Smooth muscle cell (in vitro differentiated cells): ENCODE measurements at regions not wholly inside any gene's neighbourhood (a gene's known extent, or its start where the extent isn't known, plus 50 kb on each side); places are given as distances from the start of the nearest gene placed in this dataset.

Source experiments
- DNase-seq: peaks from one replicate; lab custom pipeline; 2025; ENCODE audit not compliant: unreplicated experiment; lab: John Stamatoyannopoulos, UW
- H2AFZ ChIP-seq: fragments of 200-600 bp; sonication (generic); 2 replicates; pipeline ENCODE4 v1.6.0; 2016; ENCODE audit warnings: antibody characterized with exemption, low read depth, mild to moderate bottlenecking
- H3F3A ChIP-seq: fragments of 200-600 bp; sonication (generic); 2 replicates; pipeline ENCODE4 v1.6.0; 2017; ENCODE audit warnings: antibody characterized with exemption, low read depth
- H3K27ac ChIP-seq: fragments of 200-600 bp; sonication (generic); 2 replicates; pipeline ENCODE4 v1.5.1; 2016; ENCODE audit warnings: low read depth, mild to moderate bottlenecking
- H3K27me3 ChIP-seq: fragments of 200-600 bp; sonication (generic); 2 replicates; pipeline ENCODE4 v1.6.1; 2016; ENCODE audit warnings: low read depth, mild to moderate bottlenecking
- H3K36me3 ChIP-seq: fragments of 200-600 bp; sonication (generic); 2 replicates; pipeline ENCODE4 v1.5.1; 2016; ENCODE audit warnings: low read depth
- H3K4me1 ChIP-seq: fragments of 200-600 bp; sonication (generic); 2 replicates; pipeline ENCODE4 v1.5.1; 2016; ENCODE audit warnings: low read depth
- H3K4me2 ChIP-seq: fragments of 200-600 bp; sonication (generic); 2 replicates; pipeline ENCODE4 v1.6.0; 2016; ENCODE audit warnings: mild to moderate bottlenecking
- H3K4me3 ChIP-seq: fragments of 200-600 bp; sonication (generic); 2 replicates; pipeline ENCODE4 v1.5.1; 2016; ENCODE audit warnings: mild to moderate bottlenecking
- H3K79me2 ChIP-seq: fragments of 200-600 bp; sonication (generic); 2 replicates; pipeline ENCODE4 v1.6.0; 2016; ENCODE audit warnings: low read depth, mild to moderate bottlenecking
- H3K9ac ChIP-seq: fragments of 200-600 bp; sonication (generic); 2 replicates; pipeline ENCODE4 v1.6.0; 2016; ENCODE audit warnings: low read depth
- H3K9me3 ChIP-seq: fragments of 200-600 bp; sonication (generic); replicated peaks from 2 replicates; pipeline ENCODE4 v1.5.1; 2016; ENCODE audit warnings: low read depth
- H4K20me1 ChIP-seq: fragments of 200-600 bp; sonication (generic); 2 replicates; pipeline ENCODE4 v1.6.0; 2016; ENCODE audit warnings: low read depth
- WGBS: methylation state at CpG from one replicate; pipeline ENCODE4 v1.1.7; 2016; ENCODE audit warnings: low lambda C conversion rate; 5-methylcytosine and 5-hydroxymethylcytosine counted together
- TF ChIP-seq, protein P1 (sequence below): fragments of 200-600 bp; sonication (generic); IDR thresholded peaks from 2 replicates; pipeline ENCODE4 v1.5.1; 2017; ENCODE audit warnings: borderline replicate concordance, mild to moderate bottlenecking, antibody characterized with exemption; ENCODE audit not compliant: insufficient read depth, poor library complexity, severe bottlenecking

DNA sequence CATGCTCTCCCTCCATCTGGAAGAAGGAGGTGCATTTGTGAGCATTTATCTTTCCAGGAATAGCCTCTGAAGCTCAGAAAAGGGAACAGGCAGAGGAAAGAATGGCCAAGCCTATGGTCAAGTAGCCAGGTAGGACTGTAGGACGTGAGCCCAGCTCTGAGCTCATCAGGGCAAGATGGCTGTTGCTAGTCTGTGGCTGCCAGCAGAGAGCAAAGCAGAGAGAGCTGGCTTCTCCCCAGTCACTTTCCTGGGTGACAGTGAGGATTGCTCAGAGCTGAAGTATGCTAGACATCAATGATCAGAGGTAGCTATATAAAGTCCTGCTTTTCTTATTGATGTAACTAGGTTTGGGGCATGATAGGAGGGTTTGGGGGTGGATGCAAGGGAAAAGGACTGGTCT lies 146.1 kb upstream of the SLC24A5 start:
- Histone ChIP-seq H3K27ac (no peak overlapping the region), H3K36me3 (no peaks in the 10 kb centered on the region), H3K9ac (no peak overlapping the region), H3F3A (no peaks in the 10 kb centered on the region), H3K79me2 (no peaks in the 10 kb centered on the region), H3K4me3 (no peak overlapping the region), H3K27me3 (no peaks in the 10 kb centered on the region), H4K20me1 (no peaks in the 10 kb centered on the region), H3K4me2 (no peak overlapping the region), H3K4me1 (peaks cover 10% of the 10 kb centered on the region), H2AFZ (no peak overlapping the region), H3K9me3 (peaks cover 4% of the 10 kb centered on the region)
- DNase-seq, result no peak
- 81% methylated on average over 1 of the region's 1 CpG for WGBS
- TF ChIP-seq, protein P1, sequence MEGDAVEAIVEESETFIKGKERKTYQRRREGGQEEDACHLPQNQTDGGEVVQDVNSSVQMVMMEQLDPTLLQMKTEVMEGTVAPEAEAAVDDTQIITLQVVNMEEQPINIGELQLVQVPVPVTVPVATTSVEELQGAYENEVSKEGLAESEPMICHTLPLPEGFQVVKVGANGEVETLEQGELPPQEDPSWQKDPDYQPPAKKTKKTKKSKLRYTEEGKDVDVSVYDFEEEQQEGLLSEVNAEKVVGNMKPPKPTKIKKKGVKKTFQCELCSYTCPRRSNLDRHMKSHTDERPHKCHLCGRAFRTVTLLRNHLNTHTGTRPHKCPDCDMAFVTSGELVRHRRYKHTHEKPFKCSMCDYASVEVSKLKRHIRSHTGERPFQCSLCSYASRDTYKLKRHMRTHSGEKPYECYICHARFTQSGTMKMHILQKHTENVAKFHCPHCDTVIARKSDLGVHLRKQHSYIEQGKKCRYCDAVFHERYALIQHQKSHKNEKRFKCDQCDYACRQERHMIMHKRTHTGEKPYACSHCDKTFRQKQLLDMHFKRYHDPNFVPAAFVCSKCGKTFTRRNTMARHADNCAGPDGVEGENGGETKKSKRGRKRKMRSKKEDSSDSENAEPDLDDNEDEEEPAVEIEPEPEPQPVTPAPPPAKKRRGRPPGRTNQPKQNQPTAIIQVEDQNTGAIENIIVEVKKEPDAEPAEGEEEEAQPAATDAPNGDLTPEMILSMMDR, result no peak

DNA sequence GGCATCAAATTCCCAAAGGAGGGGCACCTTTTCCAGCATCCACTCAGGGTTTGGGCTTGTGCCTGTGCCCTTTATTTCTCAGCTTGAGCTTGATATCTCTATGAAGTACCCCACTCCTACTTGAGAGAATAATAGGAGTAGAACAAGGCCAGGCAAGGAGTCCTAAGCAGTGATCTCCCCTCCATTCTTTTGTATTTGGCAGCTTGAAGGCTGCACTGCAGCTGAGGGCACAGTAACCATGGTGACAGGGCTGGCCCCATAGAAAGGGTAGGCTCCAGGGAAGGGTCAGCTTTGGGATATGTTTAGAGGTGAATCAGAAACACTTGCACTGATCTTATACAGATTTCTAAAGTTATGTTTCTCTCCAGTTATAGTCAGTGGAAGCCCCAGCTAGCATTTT lies 145.4 kb upstream of the SLC24A5 start:
- H3K9ac ChIP-seq, result no peak overlapping the region
- TF ChIP-seq, protein P1, result no peak
- no peaks in the 10 kb centered on the region for H3K27me3 ChIP-seq
- H3K4me3 ChIP-seq, result no peak overlapping the region
- no peaks in the 10 kb centered on the region for H4K20me1 ChIP-seq
- peaks cover 10% of the 10 kb centered on the region for H3K4me1 ChIP-seq
- no peak overlapping the region for H2AFZ ChIP-seq
- no peak overlapping the region for H3K27ac ChIP-seq
- H3F3A ChIP-seq, result no peaks in the 10 kb centered on the region
- H3K79me2 ChIP-seq, result no peaks in the 10 kb centered on the region
- no peak for DNase-seq
- no peaks in the 10 kb centered on the region for H3K36me3 ChIP-seq
- H3K9me3 ChIP-seq, result peaks cover 4% of the 10 kb centered on the region
- H3K4me2 ChIP-seq, result no peak overlapping the region

DNA sequence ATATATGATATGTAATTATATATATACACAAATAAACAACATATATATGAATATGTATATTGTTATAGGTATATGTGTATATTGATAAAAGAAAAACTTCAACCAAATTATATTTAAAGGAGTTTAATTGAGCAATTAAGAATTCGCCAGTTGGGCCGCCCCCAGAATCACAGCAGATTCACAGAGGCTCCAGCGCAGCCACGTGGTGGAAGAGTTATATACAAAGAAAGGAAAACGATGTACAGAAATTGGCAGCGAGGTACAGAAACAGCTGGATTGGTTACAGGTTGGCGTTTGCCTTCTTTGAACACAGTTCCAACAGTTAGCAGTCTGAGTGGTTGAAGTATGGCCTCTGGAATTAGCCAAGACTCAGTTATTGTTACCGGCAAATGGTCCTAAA lies 137.3 kb upstream of the SLC24A5 start:
- Histone ChIP-seq H3K27me3 (no peaks in the 10 kb centered on the region), H2AFZ (no peak overlapping the region), H3K9me3 (peaks cover under 1% of the 10 kb centered on the region), H3F3A (no peaks in the 10 kb centered on the region), H3K4me3 (no peak overlapping the region), H3K36me3 (no peaks in the 10 kb centered on the region), H3K79me2 (no peaks in the 10 kb centered on the region), H3K27ac (peak overlapping the region; percentile 79), H3K4me1 (peaks cover 16% of the 10 kb centered on the region), H3K9ac (no peak overlapping the region), H4K20me1 (no peaks in the 10 kb centered on the region), H3K4me2 (no peak overlapping the region)
- TF ChIP-seq, protein P1, result peak; percentile 11
- DNase-seq, result no peak
- 87% methylated on average over 8 of the region's 8 CpGs for WGBS

DNA sequence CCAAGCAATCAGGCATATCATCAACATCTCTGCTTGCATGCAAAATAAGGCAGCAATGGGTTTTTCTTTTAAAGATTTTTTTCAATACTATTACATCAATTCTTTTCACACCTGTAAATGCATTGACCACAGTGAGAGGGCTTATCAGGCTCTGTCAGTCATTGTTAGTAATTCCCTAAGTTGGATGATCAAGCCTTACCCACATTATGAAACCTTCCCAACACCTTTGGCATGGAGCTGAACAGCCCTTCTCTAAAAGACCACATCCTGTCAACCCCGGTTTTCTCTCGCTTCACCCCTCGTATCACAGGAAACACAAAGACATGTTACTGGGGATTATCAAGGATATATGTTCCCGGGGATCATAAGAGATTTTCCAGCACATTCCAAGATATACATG lies 135.2 kb upstream of the SLC24A5 start:
- Histone ChIP-seq H4K20me1 (no peaks in the 10 kb centered on the region), H3K4me1 (peaks cover 16% of the 10 kb centered on the region), H3K27me3 (no peaks in the 10 kb centered on the region), H3K4me2 (no peak overlapping the region), H3K36me3 (no peaks in the 10 kb centered on the region), H3K27ac (no peak overlapping the region), H3K4me3 (no peak overlapping the region), H2AFZ (no peak overlapping the region), H3K9me3 (no peaks in the 10 kb centered on the region), H3K79me2 (no peaks in the 10 kb centered on the region), H3F3A (no peaks in the 10 kb centered on the region), H3K9ac (no peak overlapping the region)
- 81% methylated on average over 4 of the region's 4 CpGs for WGBS
- TF ChIP-seq, protein P1, result no peak
- DNase-seq, result no peak
